CD4-positive, CD25-positive, alpha-beta regulatory T cell (primary cell): ENCODE measurements at regions not wholly inside any gene's neighbourhood (a gene's known extent, or its start where the extent isn't known, plus 50 kb on each side); places are given as distances from the start of the nearest gene placed in this dataset.

Experiments used
- ATAC-seq, 2 donors: fragments of 150-1000 bp; cut with Tn5 transposase; one replicate each; pipeline ENCODE4 v1.10.0; 2021; ENCODE audit warnings: low read depth in 2 of 2, moderate number of reproducible peaks in 2 of 2, moderate library complexity in 1 of 2
- DNase-seq, 3 donors: peaks; one replicate each; pipeline versions ENCODE4 v3.0.0 to v3.0.0-alpha.2; 2012 to 2022; ENCODE audit warnings: mixed read lengths in 1 of 3
- H3K27ac ChIP-seq: one replicate; pipeline ENCODE4 v1.7.0; 2013; ENCODE audit warnings: mild to moderate bottlenecking, low read length; ENCODE audit not compliant: insufficient read depth, poor library complexity, severe bottlenecking
- H3K27me3 ChIP-seq: one replicate; pipeline ENCODE4 v1.7.0; 2013; ENCODE audit warnings: low read length; ENCODE audit not compliant: control insufficient read depth, insufficient read depth
- H3K36me3 ChIP-seq: one replicate; pipeline ENCODE4 v1.7.0; 2013; ENCODE audit warnings: mild to moderate bottlenecking, low read length, moderate library complexity; ENCODE audit not compliant: control insufficient read depth, insufficient read depth
- H3K4me1 ChIP-seq: 2 replicates; pipeline ENCODE4 v1.7.0; 2013; ENCODE audit warnings: mild to moderate bottlenecking, low read length; ENCODE audit not compliant: insufficient read depth, control insufficient read depth, poor library complexity, severe bottlenecking
- H3K4me3 ChIP-seq: one replicate; pipeline ENCODE4 v1.7.0; 2013; ENCODE audit warnings: low read depth, mild to moderate bottlenecking, low read length, moderate library complexity
- H3K9me3 ChIP-seq, 2 experiments: 1 replicate in 1 of 2; 2 replicates in 1 of 2; pipeline ENCODE4 v1.7.0; 2013; ENCODE audit warnings: low read length in 2 of 2, mild to moderate bottlenecking in 1 of 2, moderate library complexity in 1 of 2; ENCODE audit not compliant: control insufficient read depth in 2 of 2
- H3K27ac Mint-ChIP-seq, 3 donors: one replicate each; pipeline ENCODE4 v1.8.0; 2020 to 2022; ENCODE audit warnings: mild to moderate bottlenecking in 3 of 3, mixed read lengths in 3 of 3, moderate library complexity in 2 of 3
- H3K27me3 Mint-ChIP-seq: one replicate; pipeline ENCODE4 v1.8.0; 2022; ENCODE audit warnings: mild to moderate bottlenecking, mixed read lengths
- H3K36me3 Mint-ChIP-seq: one replicate; pipeline ENCODE4 v1.8.0; 2020; ENCODE audit warnings: mixed read lengths
- H3K4me1 Mint-ChIP-seq, 4 donors: one replicate each; pipeline ENCODE4 v1.8.0; 2020 to 2022; ENCODE audit warnings: mixed read lengths in 4 of 4, mild to moderate bottlenecking in 1 of 4
- H3K4me3 Mint-ChIP-seq, 4 donors: one replicate each; pipeline ENCODE4 v1.8.0; 2020 to 2022; ENCODE audit warnings: mild to moderate bottlenecking in 4 of 4, mixed read lengths in 4 of 4, moderate library complexity in 3 of 4
- H3K9me3 Mint-ChIP-seq, 7 donors: one replicate each; pipeline ENCODE4 v1.8.0; 2020 to 2022; ENCODE audit warnings: mixed read lengths in 7 of 7, mild to moderate bottlenecking in 3 of 7, moderate library complexity in 2 of 7

DNA sequence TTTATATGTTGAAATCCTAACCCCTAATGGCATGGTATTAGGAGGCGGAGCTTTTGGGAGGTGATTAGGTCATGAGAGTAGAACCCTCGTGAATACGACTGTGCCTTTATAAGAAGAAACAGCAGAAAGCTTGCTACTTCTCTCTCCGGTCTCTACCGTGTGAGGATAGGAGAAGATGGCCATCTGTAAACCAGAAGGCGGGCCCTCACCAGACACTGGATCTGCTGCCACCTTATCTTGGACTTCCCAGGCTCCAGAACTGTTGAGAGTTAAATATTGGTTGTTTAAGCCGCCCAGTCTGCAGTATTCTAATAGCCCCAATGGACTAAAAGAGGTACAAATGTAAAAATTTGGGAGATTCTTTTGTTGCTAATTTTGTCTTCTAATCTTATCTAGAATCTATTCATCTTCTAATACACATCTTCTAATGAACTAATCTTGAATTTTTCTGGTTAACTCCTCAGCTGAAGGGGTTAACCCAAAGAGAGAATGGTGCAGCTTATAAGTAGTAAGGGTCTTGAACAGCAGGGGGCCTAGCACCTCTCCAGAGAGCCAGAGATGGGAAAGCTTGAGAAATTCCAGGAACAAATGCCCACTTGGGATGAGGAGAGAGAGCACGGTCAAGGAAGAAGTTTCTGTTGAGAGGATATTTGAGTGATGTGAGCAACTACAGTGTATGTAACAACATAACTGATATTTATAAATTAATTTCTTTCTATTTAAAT lies 264.0 kb upstream of the GRIP1 start:
- no peak for DNase-seq
- Mint-ChIP-seq H3K27ac (no peak overlapping the region), H3K36me3 (no peaks in the 10 kb centered on the region), H3K9me3 (no peaks in the 10 kb centered on the region), H3K27me3 (no peaks in the 10 kb centered on the region), H3K4me3 (no peak overlapping the region), H3K4me1 (no peaks in the 10 kb centered on the region)
- H3K4me3 ChIP-seq = no peak overlapping the region
- ATAC-seq = no peak
- no peaks in the 10 kb centered on the region for H3K36me3 ChIP-seq
- H3K27me3 ChIP-seq = no peaks in the 10 kb centered on the region
- no peak overlapping the region for H3K27ac ChIP-seq
- no peaks in the 10 kb centered on the region for H3K9me3 ChIP-seq
- no peaks in the 10 kb centered on the region for H3K4me1 ChIP-seq

GRCh38 chr12:66944365-66944764 lies 265.5 kb upstream of the GRIP1 start:
- Histone ChIP-seq H3K27ac (no peak overlapping the region), H3K36me3 (no peaks in the 10 kb centered on the region), H3K4me3 (no peak overlapping the region), H3K9me3 (no peaks in the 10 kb centered on the region), H3K4me1 (no peaks in the 10 kb centered on the region), H3K27me3 (no peaks in the 10 kb centered on the region)
- DNase-seq (no peak), ATAC-seq (no peak)
- no peaks in the 10 kb centered on the region for H3K4me1 Mint-ChIP-seq
- H3K27ac Mint-ChIP-seq = no peak overlapping the region
- H3K27me3 Mint-ChIP-seq = no peaks in the 10 kb centered on the region
- H3K36me3 Mint-ChIP-seq = no peaks in the 10 kb centered on the region
- no peak overlapping the region for H3K4me3 Mint-ChIP-seq
- no peaks in the 10 kb centered on the region for H3K9me3 Mint-ChIP-seq

DNA sequence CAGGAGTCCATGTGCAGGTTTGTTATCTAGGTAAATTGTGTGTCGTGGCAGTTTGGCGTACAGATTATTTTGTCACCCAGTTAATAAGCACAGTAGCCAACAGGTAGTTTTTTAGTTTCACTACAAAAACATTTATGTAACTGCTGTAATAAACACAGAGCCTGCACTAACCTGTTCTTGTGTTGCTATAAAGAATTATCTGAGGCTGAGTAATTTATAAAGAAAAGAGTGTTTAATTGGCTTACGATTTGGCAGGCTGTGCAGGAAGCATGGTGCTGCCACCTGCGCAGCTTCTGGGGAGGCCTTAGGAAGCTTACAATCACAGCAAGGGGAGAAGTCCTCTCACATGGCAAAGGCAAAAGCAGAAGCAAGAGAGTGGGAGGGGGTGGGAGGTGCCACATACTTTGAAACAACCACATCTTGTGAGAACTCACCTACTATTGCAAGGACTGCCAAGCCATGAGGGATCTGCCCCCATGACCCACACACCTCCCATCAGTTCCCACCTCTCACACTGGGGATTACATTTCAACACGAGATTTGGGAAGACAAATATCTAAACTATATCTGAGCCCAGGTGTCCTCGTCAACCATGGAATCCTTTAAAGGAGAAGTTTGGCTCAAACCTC lies 266.4 kb upstream of the GRIP1 start:
- no peak overlapping the region for H3K4me3 Mint-ChIP-seq
- Histone ChIP-seq H3K36me3 (no peaks in the 10 kb centered on the region), H3K27me3 (no peaks in the 10 kb centered on the region), H3K4me1 (no peaks in the 10 kb centered on the region), H3K27ac (no peak overlapping the region), H3K9me3 (no peaks in the 10 kb centered on the region), H3K4me3 (no peak overlapping the region)
- no peaks in the 10 kb centered on the region for H3K27me3 Mint-ChIP-seq
- H3K36me3 Mint-ChIP-seq = no peaks in the 10 kb centered on the region
- no peak overlapping the region for H3K27ac Mint-ChIP-seq
- DNase-seq (no peak), ATAC-seq (no peak)
- no peaks in the 10 kb centered on the region for H3K4me1 Mint-ChIP-seq
- no peaks in the 10 kb centered on the region for H3K9me3 Mint-ChIP-seq

GRCh38 chr12:66947119-66947518 lies 268.2 kb upstream of the GRIP1 start:
- no peaks in the 10 kb centered on the region for H3K27me3 Mint-ChIP-seq
- Histone ChIP-seq H3K27ac (no peak overlapping the region), H3K36me3 (no peaks in the 10 kb centered on the region), H3K27me3 (no peaks in the 10 kb centered on the region), H3K9me3 (no peaks in the 10 kb centered on the region), H3K4me1 (no peaks in the 10 kb centered on the region), H3K4me3 (no peak overlapping the region)
- no peak overlapping the region for H3K4me3 Mint-ChIP-seq
- H3K9me3 Mint-ChIP-seq = peaks cover 0 to 1% (median 0%) of the 10 kb centered on the region in 7 donors
- no peaks in the 10 kb centered on the region for H3K36me3 Mint-ChIP-seq
- H3K27ac Mint-ChIP-seq = no peak overlapping the region
- no peaks in the 10 kb centered on the region for H3K4me1 Mint-ChIP-seq
- ATAC-seq = no peak
- no peak for DNase-seq

DNA sequence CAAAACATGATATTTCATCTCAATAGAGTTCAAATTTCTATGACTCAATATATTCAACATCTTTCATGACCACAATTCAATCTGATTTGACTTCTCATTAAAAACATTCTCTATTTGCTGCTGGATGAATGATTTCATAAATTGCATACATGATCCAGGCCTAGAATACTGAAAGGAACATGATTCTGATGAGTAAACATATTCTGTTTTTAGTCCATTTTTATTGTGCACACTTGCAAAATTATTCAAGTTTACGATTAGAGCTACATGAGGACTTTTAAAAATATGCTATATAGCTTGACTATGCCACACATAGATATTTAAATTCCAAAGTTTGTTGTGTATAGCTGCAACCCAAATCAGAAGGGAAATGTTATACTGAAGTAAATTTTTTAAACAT lies 273.8 kb upstream of the GRIP1 start:
- Histone ChIP-seq H3K4me1 (no peaks in the 10 kb centered on the region), H3K4me3 (no peak overlapping the region), H3K27ac (no peak overlapping the region), H3K27me3 (peaks cover 2% of the 10 kb centered on the region), H3K36me3 (no peaks in the 10 kb centered on the region), H3K9me3 (no peaks in the 10 kb centered on the region)
- Mint-ChIP-seq H3K27me3 (no peaks in the 10 kb centered on the region), H3K27ac (no peak overlapping the region), H3K4me3 (no peak overlapping the region), H3K9me3 (peaks cover 0 to 1% (median 0%) of the 10 kb centered on the region in 7 donors), H3K36me3 (no peaks in the 10 kb centered on the region), H3K4me1 (no peaks in the 10 kb centered on the region)
- DNase-seq (no peak), ATAC-seq (no peak)

DNA sequence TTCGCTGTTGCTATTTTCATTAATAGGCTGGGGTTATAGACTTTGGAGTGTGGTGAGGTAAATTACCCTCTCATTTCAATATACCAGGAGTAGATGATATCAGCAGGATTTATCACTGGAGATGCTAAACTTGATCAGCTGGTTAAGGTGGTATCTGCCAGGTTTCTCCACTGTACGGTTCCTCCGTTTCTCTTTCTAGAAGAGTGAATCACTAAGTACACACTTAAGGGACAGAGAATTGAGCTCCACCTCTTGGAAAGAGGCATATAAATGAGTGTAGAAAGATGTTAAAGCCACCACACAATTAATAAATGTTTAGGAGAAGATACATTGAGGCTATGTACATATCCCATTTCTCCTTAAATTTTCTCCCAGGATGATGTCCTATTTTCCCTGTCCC lies 277.4 kb upstream of the GRIP1 start:
- Histone ChIP-seq H3K36me3 (no peaks in the 10 kb centered on the region), H3K4me3 (no peak overlapping the region), H3K9me3 (no peaks in the 10 kb centered on the region), H3K27me3 (peaks cover 2% of the 10 kb centered on the region), H3K27ac (no peak overlapping the region), H3K4me1 (no peaks in the 10 kb centered on the region)
- Mint-ChIP-seq H3K4me3 (no peak overlapping the region), H3K4me1 (no peaks in the 10 kb centered on the region), H3K9me3 (peaks cover 0 to 2% (median 0%) of the 10 kb centered on the region in 7 donors), H3K27ac (no peak overlapping the region), H3K36me3 (no peaks in the 10 kb centered on the region), H3K27me3 (no peaks in the 10 kb centered on the region)
- no peak for ATAC-seq
- no peak for DNase-seq

GRCh38 chr12:66959276-66959675 lies 280.4 kb upstream of the GRIP1 start:
- Mint-ChIP-seq H3K27me3 (no peaks in the 10 kb centered on the region), H3K4me1 (peaks cover 0 to 7% (median 2%) of the 10 kb centered on the region in 4 donors)
- H3K4me3 ChIP-seq = no peak overlapping the region

DNA sequence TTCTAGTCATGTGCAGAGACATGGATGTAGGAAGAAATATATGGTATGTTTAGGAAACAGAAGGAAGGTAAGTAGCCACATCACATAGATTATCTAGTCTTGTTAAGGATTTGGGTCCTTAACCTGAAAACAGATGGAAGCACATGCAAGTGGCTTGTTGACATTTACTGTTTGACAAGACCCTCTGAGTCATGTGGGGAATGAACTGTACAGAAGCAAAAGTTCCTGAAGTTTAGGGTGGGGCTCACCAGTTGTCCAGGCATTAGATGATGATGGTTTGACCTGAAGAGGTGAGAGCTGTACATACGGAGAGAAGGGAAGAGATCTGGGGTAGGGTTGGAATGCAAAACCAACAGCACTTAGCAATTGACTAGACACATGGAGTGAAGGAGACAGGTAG lies 281.1 kb upstream of the GRIP1 start:
- Mint-ChIP-seq H3K27ac (no peak overlapping the region), H3K4me1 (peaks cover 0 to 13% (median 8%) of the 10 kb centered on the region in 4 donors), H3K36me3 (no peaks in the 10 kb centered on the region)

More at GRCh38 chr12:66959276-66959675, 280.4 kb upstream of the GRIP1 start:
- Histone ChIP-seq H3K36me3 (no peaks in the 10 kb centered on the region), H3K27me3 (peaks cover 2% of the 10 kb centered on the region), H3K4me1 (no peaks in the 10 kb centered on the region), H3K27ac (no peak overlapping the region), H3K9me3 (no peaks in the 10 kb centered on the region)
- Mint-ChIP-seq H3K9me3 (peaks cover 0 to 1% (median 0%) of the 10 kb centered on the region in 7 donors), H3K4me3 (no peak overlapping the region), H3K27ac (no peak overlapping the region), H3K36me3 (no peaks in the 10 kb centered on the region)
- ATAC-seq = no peak
- no peak for DNase-seq

More for the DNA sequence above, 281.1 kb upstream of the GRIP1 start:
- DNase-seq = no peak
- Mint-ChIP-seq H3K27me3 (no peaks in the 10 kb centered on the region), H3K4me3 (no peak overlapping the region), H3K9me3 (peaks cover 0 to 1% (median 0%) of the 10 kb centered on the region in 7 donors)
- no peaks in the 10 kb centered on the region for H3K36me3 ChIP-seq
- H3K4me1 ChIP-seq = no peaks in the 10 kb centered on the region
- ATAC-seq = no peak
- no peak overlapping the region for H3K27ac ChIP-seq
- H3K27me3 ChIP-seq = peaks cover under 1% of the 10 kb centered on the region
- no peaks in the 10 kb centered on the region for H3K9me3 ChIP-seq
- H3K4me3 ChIP-seq = no peak overlapping the region
